ENCODE measurements at regions not wholly inside any gene's neighbourhood (a gene's known extent, or its start where the extent isn't known, plus 50 kb on each side); places are given as distances from the start of the nearest gene placed in this dataset.

DNA sequence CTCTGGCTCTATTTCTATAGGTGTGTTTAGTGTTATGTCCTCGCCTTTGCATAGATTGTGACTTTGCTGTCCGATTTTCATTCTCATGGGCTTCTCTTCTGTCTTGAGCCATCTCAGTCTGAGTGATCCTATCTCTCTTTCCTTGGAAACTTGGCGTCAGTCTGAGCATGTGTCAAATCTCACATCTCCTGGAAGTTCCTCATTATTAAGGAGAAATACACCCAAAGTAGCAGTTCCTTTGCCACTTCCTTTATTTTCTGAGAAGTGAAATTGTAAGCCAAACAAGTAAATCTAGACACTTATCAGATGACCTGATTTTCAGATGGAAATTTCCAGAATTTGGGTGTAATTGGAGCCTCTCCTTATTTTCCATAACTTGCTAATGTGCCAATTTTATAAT lies 126.9 kb upstream of the ANKH start:
- TF ChIP-seq, protein P1, sequence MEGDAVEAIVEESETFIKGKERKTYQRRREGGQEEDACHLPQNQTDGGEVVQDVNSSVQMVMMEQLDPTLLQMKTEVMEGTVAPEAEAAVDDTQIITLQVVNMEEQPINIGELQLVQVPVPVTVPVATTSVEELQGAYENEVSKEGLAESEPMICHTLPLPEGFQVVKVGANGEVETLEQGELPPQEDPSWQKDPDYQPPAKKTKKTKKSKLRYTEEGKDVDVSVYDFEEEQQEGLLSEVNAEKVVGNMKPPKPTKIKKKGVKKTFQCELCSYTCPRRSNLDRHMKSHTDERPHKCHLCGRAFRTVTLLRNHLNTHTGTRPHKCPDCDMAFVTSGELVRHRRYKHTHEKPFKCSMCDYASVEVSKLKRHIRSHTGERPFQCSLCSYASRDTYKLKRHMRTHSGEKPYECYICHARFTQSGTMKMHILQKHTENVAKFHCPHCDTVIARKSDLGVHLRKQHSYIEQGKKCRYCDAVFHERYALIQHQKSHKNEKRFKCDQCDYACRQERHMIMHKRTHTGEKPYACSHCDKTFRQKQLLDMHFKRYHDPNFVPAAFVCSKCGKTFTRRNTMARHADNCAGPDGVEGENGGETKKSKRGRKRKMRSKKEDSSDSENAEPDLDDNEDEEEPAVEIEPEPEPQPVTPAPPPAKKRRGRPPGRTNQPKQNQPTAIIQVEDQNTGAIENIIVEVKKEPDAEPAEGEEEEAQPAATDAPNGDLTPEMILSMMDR (IDR thresholded peaks at IDR 0.05) = no peak
- no peak for TF ChIP-seq POLR2A (IDR thresholded peaks at IDR 0.05)

Data from esophagus squamous epithelium (tissue), 4 donors.